Bronchial epithelial cell (primary cell): ENCODE measurements at regions not wholly inside any gene's neighbourhood (a gene's known extent, or its start where the extent isn't known, plus 50 kb on each side); places are given as distances from the start of the nearest gene placed in this dataset.

Source experiments
- DNase-seq: peaks from one replicate; pipeline ENCODE4 v3.0.0-alpha.2; 2010; ENCODE audit warnings: low read depth
- FAIRE-seq: peaks from 2 replicates; lab custom pipeline; 2011; peaks lifted over from hg19 to GRCh38; lab: Jason Lieb, UNC
- H3K27me3 ChIP-seq: 2 replicates; pipeline ENCODE4 v1.5.1; 2011; ENCODE audit warnings: low read length; ENCODE audit not compliant: control insufficient read depth, insufficient read depth
- H3K36me3 ChIP-seq: 2 replicates; pipeline ENCODE4 v1.5.1; 2011; ENCODE audit warnings: low read length; ENCODE audit not compliant: control insufficient read depth, insufficient read depth
- H3K4me3 ChIP-seq: 2 replicates; pipeline ENCODE4 v1.5.1; 2011; ENCODE audit warnings: mild to moderate bottlenecking, low read depth, low read length, control low read depth
- TF ChIP-seq, protein P1 (sequence below): IDR thresholded peaks from 2 replicates; pipeline ENCODE4 v1.5.1; 2011; ENCODE audit warnings: mild to moderate bottlenecking, moderate library complexity, low read length, control low read depth, inconsistent platforms; ENCODE audit not compliant: insufficient read depth, severe bottlenecking

DNA sequence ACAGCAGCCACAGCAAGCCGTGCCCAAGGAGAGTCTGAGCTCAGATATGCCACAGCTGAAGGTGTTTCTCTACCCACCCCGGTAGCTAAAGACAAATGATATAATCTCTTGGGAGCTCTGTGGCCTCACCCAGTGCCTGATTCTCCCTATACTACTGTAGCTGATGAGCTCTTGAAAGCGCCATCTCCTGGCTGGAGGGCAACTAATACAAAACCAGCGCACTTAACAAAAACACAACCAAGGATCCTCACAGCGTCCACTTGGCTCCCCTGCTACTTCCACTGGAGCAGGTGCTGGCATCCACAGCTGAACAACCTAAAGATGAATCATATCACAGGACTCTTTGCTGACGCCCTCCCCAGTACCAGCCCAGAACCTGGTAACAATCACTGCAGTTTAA is 1212.0 kb downstream of the PCDH17 start:
- Histone ChIP-seq H3K36me3 (no peaks in the 10 kb centered on the region), H3K27me3 (no peaks in the 10 kb centered on the region), H3K4me3 (no peak overlapping the region)
- FAIRE-seq = no peak
- TF ChIP-seq, protein P1, sequence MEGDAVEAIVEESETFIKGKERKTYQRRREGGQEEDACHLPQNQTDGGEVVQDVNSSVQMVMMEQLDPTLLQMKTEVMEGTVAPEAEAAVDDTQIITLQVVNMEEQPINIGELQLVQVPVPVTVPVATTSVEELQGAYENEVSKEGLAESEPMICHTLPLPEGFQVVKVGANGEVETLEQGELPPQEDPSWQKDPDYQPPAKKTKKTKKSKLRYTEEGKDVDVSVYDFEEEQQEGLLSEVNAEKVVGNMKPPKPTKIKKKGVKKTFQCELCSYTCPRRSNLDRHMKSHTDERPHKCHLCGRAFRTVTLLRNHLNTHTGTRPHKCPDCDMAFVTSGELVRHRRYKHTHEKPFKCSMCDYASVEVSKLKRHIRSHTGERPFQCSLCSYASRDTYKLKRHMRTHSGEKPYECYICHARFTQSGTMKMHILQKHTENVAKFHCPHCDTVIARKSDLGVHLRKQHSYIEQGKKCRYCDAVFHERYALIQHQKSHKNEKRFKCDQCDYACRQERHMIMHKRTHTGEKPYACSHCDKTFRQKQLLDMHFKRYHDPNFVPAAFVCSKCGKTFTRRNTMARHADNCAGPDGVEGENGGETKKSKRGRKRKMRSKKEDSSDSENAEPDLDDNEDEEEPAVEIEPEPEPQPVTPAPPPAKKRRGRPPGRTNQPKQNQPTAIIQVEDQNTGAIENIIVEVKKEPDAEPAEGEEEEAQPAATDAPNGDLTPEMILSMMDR = no peak
- DNase-seq = no peak

DNA sequence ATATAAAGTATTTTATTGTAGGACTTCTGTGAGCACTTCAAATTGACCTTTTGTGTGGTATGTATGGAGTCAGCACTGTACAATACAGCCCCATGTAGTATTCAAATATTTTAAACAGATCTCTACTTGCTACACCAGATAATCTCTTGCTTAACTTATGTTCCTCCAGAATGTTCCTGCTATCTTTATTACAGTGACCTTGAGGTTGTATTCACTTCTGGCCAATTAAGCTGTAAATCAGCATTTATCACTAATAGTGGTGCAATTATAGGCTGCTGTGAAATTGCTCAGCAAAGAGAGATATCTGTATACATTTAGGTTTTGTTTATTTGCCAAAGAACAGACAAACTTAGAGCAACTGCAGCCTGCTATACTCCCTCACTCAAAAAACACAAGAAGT is 1218.6 kb downstream of the PCDH17 start:
- H3K36me3 ChIP-seq = no peaks in the 10 kb centered on the region
- TF ChIP-seq, protein P1 = no peak
- no peak for FAIRE-seq
- DNase-seq = no peak
- no peak overlapping the region for H3K4me3 ChIP-seq
- no peaks in the 10 kb centered on the region for H3K27me3 ChIP-seq

- TF ChIP-seq, protein P1 = no peak
- DNase-seq = peak; percentile 25
- FAIRE-seq = no peak
- no peaks in the 10 kb centered on the region for H3K36me3 ChIP-seq
- no peak overlapping the region for H3K4me3 ChIP-seq
- no peaks in the 10 kb centered on the region for H3K27me3 ChIP-seq
These were observed 1220.5 kb downstream of the PCDH17 start for GRCh38 chr13:58852076-58852475.

GRCh38 chr13:58855283-58855682 is 1223.7 kb downstream of the PCDH17 start:
- no peak for DNase-seq
- Histone ChIP-seq H3K36me3 (no peaks in the 10 kb centered on the region), H3K27me3 (no peaks in the 10 kb centered on the region), H3K4me3 (no peak overlapping the region)
- TF ChIP-seq, protein P1 = no peak
- FAIRE-seq = no peak

DNA sequence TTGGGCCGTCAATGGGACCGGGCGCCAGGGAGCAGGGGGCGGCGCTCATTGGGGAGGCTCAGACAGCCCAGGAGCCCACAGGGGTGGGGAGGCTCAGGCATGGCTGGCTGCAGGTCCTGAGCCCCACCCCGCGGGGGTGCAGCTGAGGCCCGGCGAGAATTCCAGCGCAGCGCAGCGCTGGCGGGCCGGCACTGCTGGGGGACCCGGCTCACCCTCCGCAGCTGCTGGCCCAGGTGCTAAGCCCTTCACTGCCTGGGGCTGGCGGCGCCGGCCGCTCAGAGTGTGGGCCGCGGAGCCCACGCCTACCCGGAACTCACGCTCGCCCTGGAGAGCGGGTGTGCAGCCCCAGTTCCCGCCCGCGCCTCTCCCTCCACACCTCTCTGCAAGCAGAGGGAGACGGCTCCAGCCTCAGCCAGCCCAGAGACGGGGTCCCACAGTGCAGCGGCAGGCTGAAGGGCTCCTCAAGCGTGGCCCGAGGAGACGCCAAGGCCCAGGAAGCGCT is 1227.4 kb downstream of the PCDH17 start:
- no peaks in the 10 kb centered on the region for H3K36me3 ChIP-seq
- TF ChIP-seq, protein P1 = no peak
- H3K4me3 ChIP-seq = no peak overlapping the region
- FAIRE-seq = no peak
- H3K27me3 ChIP-seq = no peaks in the 10 kb centered on the region
- no peak for DNase-seq

DNA sequence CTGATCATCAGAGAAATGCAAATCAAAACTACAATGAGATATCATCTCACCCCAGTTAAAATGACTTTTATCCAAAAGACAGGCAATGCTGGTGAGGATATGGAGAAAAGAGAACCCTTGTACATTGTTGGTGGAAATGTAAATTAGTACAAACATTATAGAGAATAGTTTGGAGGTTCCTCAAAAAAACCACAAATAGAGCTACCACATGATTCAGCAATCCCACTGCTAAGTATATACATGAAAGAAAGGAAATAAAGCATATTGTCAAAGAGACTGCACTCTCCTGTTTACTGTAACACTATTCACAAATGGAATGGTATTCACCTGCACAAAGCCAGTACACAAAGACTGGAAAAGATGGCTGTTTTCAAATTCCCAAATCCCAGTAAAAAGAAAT is 1233.7 kb downstream of the PCDH17 start:
- Histone ChIP-seq H3K27me3 (no peaks in the 10 kb centered on the region), H3K36me3 (no peaks in the 10 kb centered on the region), H3K4me3 (no peak overlapping the region)
- DNase-seq (no peak), FAIRE-seq (no peak)
- TF ChIP-seq, protein P1 = no peak
